ENCODE measurements at regions not wholly inside any gene's neighbourhood (a gene's known extent, or its start where the extent isn't known, plus 50 kb on each side); places are given as distances from the start of the nearest gene placed in this dataset.
"Not testable (repeated sequence)": the region's sequence is repeated elsewhere in the genome, so short reads cannot be mapped to it uniquely, and the experiment has no call there.

- no peak for DNase-seq (ENCODE audit: low spot score)
- intact Hi-C loops (cut with DNase I) = no loop called here
Measured at GRCh38 chr5:163041254-163041653, 396.1 kb upstream of the CCNG1 start.

- intact Hi-C loops (cut with DNase I) = no loop called here
- no peak for DNase-seq (ENCODE audit: low spot score)
Measured at GRCh38 chr5:163079618-163080017, 357.8 kb upstream of the CCNG1 start.

GRCh38 chr5:163089230-163089629, 348.2 kb upstream of the CCNG1 start:
- intact Hi-C loops (cut with DNase I) = no loop called here
- no peak for DNase-seq (ENCODE audit: low spot score)

GRCh38 chr5:163089926-163090325, 347.5 kb upstream of the CCNG1 start:
- intact Hi-C loops (cut with DNase I) = no loop called here
- DNase-seq (ENCODE audit: low spot score) = no peak

- DNase-seq (ENCODE audit: low spot score) = no peak
Measured at GRCh38 chr5:163094492-163095180, 342.8 kb upstream of the CCNG1 start.

GRCh38 chr5:163104464-163104863, 332.9 kb upstream of the CCNG1 start:
- DNase-seq (ENCODE audit: low spot score) = no peak
- intact Hi-C loops (cut with DNase I) = no loop called here

More at GRCh38 chr5:163094492-163095180, 342.8 kb upstream of the CCNG1 start:
- intact Hi-C loops (cut with DNase I) = no loop called here

- intact Hi-C loops (cut with DNase I) = no loop called here
- DNase-seq (ENCODE audit: low spot score) = no peak
Measured at GRCh38 chr5:163105456-163105855, 331.9 kb upstream of the CCNG1 start.

GRCh38 chr5:163106098-163106497, 331.3 kb upstream of the CCNG1 start:
- DNase-seq (ENCODE audit: low spot score) = no peak
- intact Hi-C loops (cut with DNase I) = no loop called here

GRCh38 chr5:163108351-163108750, 329.0 kb upstream of the CCNG1 start:
- no peak for DNase-seq (ENCODE audit: low spot score)
- intact Hi-C loops (cut with DNase I) = no loop called here

GRCh38 chr5:163115011-163115410, 322.4 kb upstream of the CCNG1 start:
- intact Hi-C loops (cut with DNase I) = no loop called here
- no peak for DNase-seq (ENCODE audit: low spot score)

GRCh38 chr5:163116618-163117017, 320.8 kb upstream of the CCNG1 start:
- intact Hi-C loops (cut with DNase I); DNase-seq (ENCODE audit: low spot score): not testable (repeated sequence)

- no peak for DNase-seq (ENCODE audit: low spot score)
- intact Hi-C loops (cut with DNase I) = loop anchor here in 1 of 2 donors (5.0 kb wide), 1 partner anchor 322 kb away; no protein-coding TSS in a partner anchor
Measured at GRCh38 chr5:163134061-163134460, 303.3 kb upstream of the CCNG1 start.

GRCh38 chr5:163135849-163136248, 301.5 kb upstream of the CCNG1 start:
- intact Hi-C loops (cut with DNase I) = no loop called here
- DNase-seq (ENCODE audit: low spot score) = no peak

GRCh38 chr5:163161512-163161911, 275.9 kb upstream of the CCNG1 start:
- DNase-seq (ENCODE audit: low spot score) = no peak

GRCh38 chr5:163162645-163163044, 274.8 kb upstream of the CCNG1 start:
- DNase-seq (ENCODE audit: low spot score) = no peak

More at GRCh38 chr5:163161512-163161911, 275.9 kb upstream of the CCNG1 start:
- intact Hi-C loops (cut with DNase I) = no loop called here

GRCh38 chr5:163163858-163164257, 273.5 kb upstream of the CCNG1 start:
- DNase-seq (ENCODE audit: low spot score) = no peak
- intact Hi-C loops (cut with DNase I) = no loop called here

More at GRCh38 chr5:163162645-163163044, 274.8 kb upstream of the CCNG1 start:
- intact Hi-C loops (cut with DNase I) = no loop called here

- DNase-seq (ENCODE audit: low spot score) = no peak
- intact Hi-C loops (cut with DNase I) = no loop called here
Measured at GRCh38 chr5:163165277-163165676, 272.1 kb upstream of the CCNG1 start.

GRCh38 chr5:163170161-163170560, 267.2 kb upstream of the CCNG1 start:
- DNase-seq (ENCODE audit: low spot score); intact Hi-C loops (cut with DNase I): not testable (repeated sequence)

GRCh38 chr5:163172540-163173338, 264.7 kb upstream of the CCNG1 start:
- no peak for DNase-seq (ENCODE audit: low spot score)
- intact Hi-C loops (cut with DNase I) = no loop called here

- no peak for DNase-seq (ENCODE audit: low spot score)
- intact Hi-C loops (cut with DNase I) = no loop called here
Measured at GRCh38 chr5:163177971-163178370, 259.4 kb upstream of the CCNG1 start.

- intact Hi-C loops (cut with DNase I) = no loop called here
- DNase-seq (ENCODE audit: low spot score) = no peak
Measured at GRCh38 chr5:163185315-163185714, 252.1 kb upstream of the CCNG1 start.

Measured in posterior vena cava (tissue), 2 donors.